GM18519 (cell line): ENCODE measurements at regions not wholly inside any gene's neighbourhood (a gene's known extent, or its start where the extent isn't known, plus 50 kb on each side); places are given as distances from the start of the nearest gene placed in this dataset.

Experiments
- ATAC-seq: cut with Tn5 transposase; IDR thresholded peaks from one replicate; pipeline ENCODE4 v1.9.1; 2021; ENCODE audit warnings: mild to moderate bottlenecking, moderate library complexity; ENCODE audit not compliant: unreplicated experiment, low FRiP score

GRCh38 chr18:70385474-70385873 lies 96.6 kb downstream of the SOCS6 start:
- ATAC-seq = no peak

GRCh38 chr18:70384181-70384790 lies 95.4 kb downstream of the SOCS6 start:
- ATAC-seq = no peak

DNA sequence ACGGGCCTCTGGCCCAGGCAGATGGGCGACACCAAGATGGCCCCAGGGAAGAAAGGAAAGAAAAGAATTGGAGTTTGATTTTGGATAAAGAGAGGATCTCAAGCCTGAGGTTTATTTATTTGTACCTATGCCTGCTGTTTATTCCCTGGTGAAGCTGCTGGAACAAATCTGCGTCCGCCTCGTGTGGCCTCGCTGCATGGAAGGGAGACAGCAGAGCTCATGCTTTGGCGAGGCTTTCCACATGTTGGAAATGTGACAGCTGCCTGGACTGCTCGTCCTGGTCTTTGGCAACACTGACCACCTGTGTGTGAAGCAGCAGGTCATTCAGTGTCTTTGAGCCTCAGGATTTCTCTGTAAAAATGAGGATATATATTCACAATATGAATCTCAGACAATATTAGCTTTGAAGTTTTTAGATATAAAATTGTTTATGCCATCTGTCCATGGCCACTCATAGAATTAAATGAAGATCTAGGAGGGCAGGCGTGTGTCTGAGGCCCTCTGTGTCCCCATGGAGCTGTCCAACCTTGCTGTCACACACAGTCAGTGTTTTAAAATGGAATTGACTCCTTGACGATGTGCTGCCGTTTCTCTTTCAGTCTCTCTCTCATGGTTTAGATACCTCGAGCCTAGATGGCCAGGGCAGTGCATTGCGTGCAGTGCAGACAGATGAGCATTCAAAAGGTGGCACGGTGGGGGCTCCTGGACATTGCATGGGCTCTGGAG lies 94.3 kb downstream of the SOCS6 start:
- ATAC-seq = no peak

DNA sequence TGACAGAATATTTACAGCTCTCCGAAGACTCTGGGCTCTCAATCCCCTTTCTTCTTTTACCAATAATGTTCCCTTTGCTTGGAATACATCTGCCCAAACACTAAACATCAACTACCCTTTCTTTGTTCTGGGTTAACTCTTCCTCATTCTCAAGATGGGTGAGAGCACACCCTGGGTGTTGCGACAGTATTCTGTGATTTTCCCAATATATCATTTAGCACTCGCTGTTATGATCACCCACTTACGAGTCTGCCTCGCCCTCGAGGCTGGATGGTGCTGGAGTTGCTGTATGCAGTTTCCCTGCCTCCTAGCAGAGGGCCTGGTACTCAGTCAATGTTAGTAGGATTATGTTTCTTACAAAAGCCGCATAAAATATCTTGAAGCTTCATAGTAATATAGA lies 93.2 kb downstream of the SOCS6 start:
- no peak for ATAC-seq

GRCh38 chr18:70380915-70381896 lies 92.4 kb downstream of the SOCS6 start:
- no peak for ATAC-seq
